Fibroblast of lung (primary cell): ENCODE measurements at regions not wholly inside any gene's neighbourhood (a gene's known extent, or its start where the extent isn't known, plus 50 kb on each side); places are given as distances from the start of the nearest gene placed in this dataset.

Source experiments
- DNase-seq, 2 donors: peaks; one replicate each; pipeline versions ENCODE4 v3.0.0 to v3.0.0-alpha.2; 2010; ENCODE audit warnings: low read depth in 2 of 2
- H2AFZ ChIP-seq: 2 replicates; pipeline ENCODE4 v1.5.1; 2012; ENCODE audit warnings: low read length, control low read depth, inconsistent platforms
- H3K27ac ChIP-seq: 2 replicates; pipeline ENCODE4 v1.5.1; 2011; ENCODE audit warnings: low read length, control low read depth; ENCODE audit not compliant: insufficient read depth
- H3K27me3 ChIP-seq: 2 replicates; pipeline ENCODE4 v1.5.1; 2011; ENCODE audit warnings: mild to moderate bottlenecking, low read length; ENCODE audit not compliant: control insufficient read depth, insufficient read depth
- H3K36me3 ChIP-seq: 2 replicates; pipeline ENCODE4 v1.5.1; 2011; ENCODE audit warnings: low read length; ENCODE audit not compliant: control insufficient read depth, insufficient read depth
- H3K4me1 ChIP-seq: 2 replicates; pipeline ENCODE4 v1.5.1; 2011; ENCODE audit warnings: low read length; ENCODE audit not compliant: control insufficient read depth, insufficient read depth; ENCODE audit errors: extremely low read depth
- H3K4me2 ChIP-seq: 2 replicates; pipeline ENCODE4 v1.5.1; 2011; ENCODE audit warnings: low read length, control low read depth; ENCODE audit not compliant: insufficient read depth; ENCODE audit errors: extremely low read depth
- H3K4me3 ChIP-seq, 4 experiments: fragments of 200-600 bp in 1 of 4; sonication (generic) in 1 of 4; replicated peaks in 1 of 4; 2 replicates each; pipeline ENCODE4 v1.5.1; 2011 to 2016; ENCODE audit warnings: low read length in 4 of 4, low read depth in 3 of 4, mild to moderate bottlenecking in 3 of 4, control low read depth in 2 of 4, inconsistent platforms in 1 of 4, mixed read lengths in 1 of 4; ENCODE audit not compliant: insufficient read depth in 1 of 4; ENCODE audit errors: control extremely low read depth in 1 of 4
- H3K79me2 ChIP-seq: 2 replicates; pipeline ENCODE4 v1.5.1; 2012; ENCODE audit warnings: mild to moderate bottlenecking, low read length, inconsistent platforms; ENCODE audit not compliant: control insufficient read depth, insufficient read depth
- H3K9ac ChIP-seq: 2 replicates; pipeline ENCODE4 v1.5.1; 2011; ENCODE audit warnings: mild to moderate bottlenecking, low read length, control low read depth; ENCODE audit not compliant: insufficient read depth
- H3K9me3 ChIP-seq: 2 replicates; pipeline ENCODE4 v1.5.1; 2012; ENCODE audit warnings: low read depth, low read length; ENCODE audit not compliant: control insufficient read depth, insufficient read depth
- H4K20me1 ChIP-seq: 2 replicates; pipeline ENCODE4 v1.5.1; 2011; ENCODE audit warnings: low read length; ENCODE audit not compliant: control insufficient read depth, insufficient read depth; ENCODE audit errors: extremely low read depth
- EZH2 ChIP-seq: IDR thresholded peaks from 2 replicates; pipeline ENCODE4 v1.5.1; 2012; ENCODE audit warnings: low read length, control low read depth, mild to moderate bottlenecking; ENCODE audit errors: missing control alignments
- TF ChIP-seq, protein P1 (sequence below), 2 donors: IDR thresholded peaks in 1 of 2; conservative IDR thresholded peaks in 1 of 2; 1 replicate in 1 of 2; 2 replicates in 1 of 2; pipeline ENCODE4 v1.5.1; 2011 to 2012; ENCODE audit warnings: low read length in 2 of 2, control low read depth in 1 of 2, inconsistent platforms in 1 of 2, low read depth in 1 of 2, mild to moderate bottlenecking in 1 of 2

DNA sequence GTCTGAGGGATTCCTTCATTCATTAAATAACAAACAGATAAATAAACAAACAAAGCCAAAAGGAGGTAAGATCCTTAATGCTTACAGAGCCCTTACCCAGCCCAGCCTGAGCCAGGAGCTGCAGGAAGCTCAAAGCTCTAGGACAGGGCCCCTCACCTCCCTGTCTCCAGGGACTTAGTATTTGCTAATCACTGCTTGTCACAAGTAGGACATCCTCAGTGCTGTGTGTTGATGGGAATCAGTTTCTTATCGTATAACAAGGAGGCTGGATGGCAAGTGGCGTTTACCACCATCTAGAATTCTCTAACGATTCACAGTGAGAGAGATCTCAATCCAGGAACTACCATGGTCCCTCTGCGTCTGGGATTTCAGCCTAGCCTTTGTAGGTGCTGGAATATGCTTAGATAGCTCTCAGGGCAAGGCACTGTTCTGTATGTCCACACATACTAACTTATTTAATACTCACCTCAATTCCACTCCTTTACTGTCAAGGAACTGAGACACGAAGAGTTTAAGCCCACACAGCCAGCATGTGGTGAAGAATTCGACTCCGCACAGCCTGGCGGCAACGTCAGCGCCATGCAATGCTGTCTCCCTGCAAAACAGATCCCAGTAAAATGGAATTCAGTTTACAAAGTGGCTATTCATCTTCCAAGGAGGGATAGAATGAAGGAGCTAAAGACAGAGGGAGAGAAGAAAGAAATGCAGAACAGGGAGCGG lies 164.8 kb downstream of the MYCN start:
- no peaks in the 10 kb centered on the region for H3K36me3 ChIP-seq
- no peaks in the 10 kb centered on the region for H3K27me3 ChIP-seq
- TF ChIP-seq, protein P1, sequence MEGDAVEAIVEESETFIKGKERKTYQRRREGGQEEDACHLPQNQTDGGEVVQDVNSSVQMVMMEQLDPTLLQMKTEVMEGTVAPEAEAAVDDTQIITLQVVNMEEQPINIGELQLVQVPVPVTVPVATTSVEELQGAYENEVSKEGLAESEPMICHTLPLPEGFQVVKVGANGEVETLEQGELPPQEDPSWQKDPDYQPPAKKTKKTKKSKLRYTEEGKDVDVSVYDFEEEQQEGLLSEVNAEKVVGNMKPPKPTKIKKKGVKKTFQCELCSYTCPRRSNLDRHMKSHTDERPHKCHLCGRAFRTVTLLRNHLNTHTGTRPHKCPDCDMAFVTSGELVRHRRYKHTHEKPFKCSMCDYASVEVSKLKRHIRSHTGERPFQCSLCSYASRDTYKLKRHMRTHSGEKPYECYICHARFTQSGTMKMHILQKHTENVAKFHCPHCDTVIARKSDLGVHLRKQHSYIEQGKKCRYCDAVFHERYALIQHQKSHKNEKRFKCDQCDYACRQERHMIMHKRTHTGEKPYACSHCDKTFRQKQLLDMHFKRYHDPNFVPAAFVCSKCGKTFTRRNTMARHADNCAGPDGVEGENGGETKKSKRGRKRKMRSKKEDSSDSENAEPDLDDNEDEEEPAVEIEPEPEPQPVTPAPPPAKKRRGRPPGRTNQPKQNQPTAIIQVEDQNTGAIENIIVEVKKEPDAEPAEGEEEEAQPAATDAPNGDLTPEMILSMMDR (conservative IDR thresholded peaks at IDR 0.05 in 1 of 2, IDR thresholded peaks at IDR 0.05 in 1 of 2; ENCODE audit: low read depth in 1 of 2, low read length in 2 of 2) = no peak
- no peak for TF ChIP-seq EZH2
- no peak for DNase-seq
- H3K9ac ChIP-seq = no peak overlapping the region
- H3K4me2 ChIP-seq = no peak overlapping the region
- H3K79me2 ChIP-seq = no peaks in the 10 kb centered on the region
- H3K27ac ChIP-seq = no peak overlapping the region
- H4K20me1 ChIP-seq = no peaks in the 10 kb centered on the region
- H3K4me1 ChIP-seq = no peaks in the 10 kb centered on the region
- H3K4me3 ChIP-seq = no peak overlapping the region
- no peaks in the 10 kb centered on the region for H3K9me3 ChIP-seq
- no peak overlapping the region for H2AFZ ChIP-seq

DNA sequence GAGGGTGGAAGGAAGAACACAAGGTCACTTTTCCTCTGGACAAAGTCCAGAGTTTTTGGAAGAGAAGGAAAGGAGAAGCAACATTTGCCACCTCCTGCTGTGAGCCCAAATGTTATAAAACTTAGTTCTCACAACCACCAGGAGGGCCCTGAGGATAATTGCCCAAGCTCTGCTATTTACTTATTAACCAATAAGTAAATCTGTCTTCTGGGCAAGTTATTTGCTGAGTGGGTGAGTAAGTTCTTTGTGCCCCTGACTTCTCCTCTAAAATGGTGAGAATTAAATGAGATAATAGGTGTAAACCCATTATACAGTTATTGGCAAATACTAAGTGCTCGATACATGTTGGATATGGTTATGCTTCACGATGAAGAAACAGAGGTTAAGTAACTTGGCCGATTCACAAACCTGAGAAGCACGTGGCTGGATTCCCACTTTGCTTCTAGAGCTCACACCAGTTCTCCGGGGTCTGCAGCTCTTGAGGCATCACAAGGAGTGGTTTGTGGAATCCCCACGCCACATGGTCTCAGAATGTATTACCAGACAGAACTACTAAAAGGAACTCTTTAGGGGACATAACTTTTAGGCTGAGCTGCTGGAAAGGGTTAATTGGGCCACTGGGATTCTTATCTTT lies 164.1 kb downstream of the MYCN start:
- Histone ChIP-seq H3K4me3 (no peak overlapping the region), H3K9me3 (no peaks in the 10 kb centered on the region), H3K9ac (no peak overlapping the region), H2AFZ (no peak overlapping the region), H3K27ac (no peak overlapping the region), H4K20me1 (no peaks in the 10 kb centered on the region), H3K36me3 (no peaks in the 10 kb centered on the region), H3K4me1 (no peaks in the 10 kb centered on the region), H3K79me2 (no peaks in the 10 kb centered on the region), H3K27me3 (no peaks in the 10 kb centered on the region), H3K4me2 (no peak overlapping the region)
- DNase-seq = no peak
- TF ChIP-seq, protein P1 (conservative IDR thresholded peaks at IDR 0.05 in 1 of 2, IDR thresholded peaks at IDR 0.05 in 1 of 2; ENCODE audit: low read depth in 1 of 2, low read length in 2 of 2) = no peak
- TF ChIP-seq EZH2 = no peak

DNA sequence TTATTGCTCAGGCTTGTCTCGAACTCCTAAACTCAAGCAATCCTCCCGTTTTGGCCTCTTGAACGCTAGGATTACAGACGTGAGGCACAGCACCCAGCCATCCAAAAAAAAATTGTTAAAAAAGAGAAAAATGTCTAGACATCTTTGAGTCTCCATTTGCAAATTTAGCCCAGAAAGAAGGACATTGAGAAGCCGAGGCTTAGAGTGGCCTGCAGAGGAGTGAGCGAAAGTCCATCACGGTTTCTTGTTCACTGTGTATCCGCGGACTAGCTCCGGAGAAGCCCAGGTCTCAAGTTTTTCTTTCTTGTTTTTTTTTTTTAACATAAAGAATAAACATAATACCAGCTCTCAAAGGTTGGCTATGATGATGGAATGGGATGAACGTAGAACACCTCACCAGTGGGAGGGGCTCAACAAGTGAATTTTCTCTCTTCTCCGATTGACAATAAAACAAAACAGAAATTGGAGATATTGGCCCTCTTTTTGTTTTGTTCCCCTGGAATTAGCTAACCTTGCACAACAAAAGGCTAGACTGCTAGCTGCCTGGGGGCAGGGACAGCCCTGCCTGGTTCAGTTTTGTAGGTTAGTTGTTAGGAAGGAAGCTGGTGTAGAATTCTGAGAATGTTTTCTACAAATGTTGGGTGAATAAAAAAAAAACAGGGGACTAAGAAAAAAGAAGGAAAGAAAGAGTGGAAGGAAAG lies 163.4 kb downstream of the MYCN start:
- H3K4me3 ChIP-seq = no peak overlapping the region
- no peak for DNase-seq
- no peak overlapping the region for H2AFZ ChIP-seq
- H3K4me1 ChIP-seq = no peaks in the 10 kb centered on the region
- H4K20me1 ChIP-seq = no peaks in the 10 kb centered on the region
- no peaks in the 10 kb centered on the region for H3K79me2 ChIP-seq
- no peaks in the 10 kb centered on the region for H3K9me3 ChIP-seq
- H3K36me3 ChIP-seq = no peaks in the 10 kb centered on the region
- H3K9ac ChIP-seq = no peak overlapping the region
- TF ChIP-seq EZH2 = no peak
- TF ChIP-seq, protein P1 (conservative IDR thresholded peaks at IDR 0.05 in 1 of 2, IDR thresholded peaks at IDR 0.05 in 1 of 2; ENCODE audit: low read depth in 1 of 2, low read length in 2 of 2) = no peak
- H3K27ac ChIP-seq = no peak overlapping the region
- no peak overlapping the region for H3K4me2 ChIP-seq
- no peaks in the 10 kb centered on the region for H3K27me3 ChIP-seq
